Prostate gland (tissue), 2 donors: ENCODE measurements at regions not wholly inside any gene's neighbourhood (a gene's known extent, or its start where the extent isn't known, plus 50 kb on each side); places are given as distances from the start of the nearest gene placed in this dataset.

Source experiments
- CTCF ChIP-seq, 4 experiments: fragments of 200-600 bp in 2 of 4; fragments of 450-650 bp in 2 of 4; sonication (generic) in 2 of 4; IDR thresholded peaks; 1 replicate in 3 of 4; 2 replicates in 1 of 4; pipeline ENCODE4 v1.5.1; 2016 to 2019; ENCODE audit warnings: antibody characterized with exemption in 4 of 4, mild to moderate bottlenecking in 2 of 4, moderate library complexity in 2 of 4
- POLR2A ChIP-seq: fragments of 450-650 bp; IDR thresholded peaks from one replicate; pipeline ENCODE4 v1.6.1; 2016; ENCODE audit warnings: antibody characterized with exemption, mild to moderate bottlenecking
- POLR2AphosphoS5 ChIP-seq: sonication (generic); formaldehyde crosslinking; IDR thresholded peaks from one replicate; pipeline ENCODE4 v1.6.1; 2017; ENCODE audit warnings: antibody characterized with exemption

GRCh38 chr4:11133868-11134267 lies 294.8 kb downstream of the HS3ST1 start:
- TF ChIP-seq CTCF (IDR thresholded peaks at IDR 0.05) (no peak), POLR2A (no peak), POLR2AphosphoS5 (no peak)
